GM18517 (cell line): ENCODE measurements at regions not wholly inside any gene's neighbourhood (a gene's known extent, or its start where the extent isn't known, plus 50 kb on each side); places are given as distances from the start of the nearest gene placed in this dataset.
"Not testable (repeated sequence)": the region's sequence is repeated elsewhere in the genome, so short reads cannot be mapped to it uniquely, and the experiment has no call there.

Experiments used
- ATAC-seq: cut with Tn5 transposase; IDR thresholded peaks from one replicate; pipeline ENCODE4 v1.9.1; 2021; ENCODE audit warnings: mild to moderate bottlenecking, moderate library complexity; ENCODE audit not compliant: unreplicated experiment

DNA sequence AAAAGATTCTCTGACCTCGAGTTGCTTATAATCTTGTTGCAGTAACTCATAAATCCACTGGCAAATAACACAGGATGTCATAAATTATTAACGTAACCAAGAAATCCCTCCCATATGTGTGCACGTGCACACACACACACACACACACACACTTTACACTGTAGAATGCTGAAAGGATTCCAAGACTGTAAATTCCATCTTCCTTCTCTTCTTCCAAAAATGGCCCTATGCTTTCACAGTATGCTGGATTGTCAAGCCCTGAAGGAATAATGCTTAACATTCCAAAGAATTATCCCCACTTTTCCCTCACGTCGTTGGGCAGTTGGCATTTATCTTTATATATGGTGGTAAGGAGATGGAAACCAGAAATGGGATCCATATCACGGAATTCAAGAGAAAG is 117.5 kb upstream of the CRIM1 start:
- no peak for ATAC-seq

DNA sequence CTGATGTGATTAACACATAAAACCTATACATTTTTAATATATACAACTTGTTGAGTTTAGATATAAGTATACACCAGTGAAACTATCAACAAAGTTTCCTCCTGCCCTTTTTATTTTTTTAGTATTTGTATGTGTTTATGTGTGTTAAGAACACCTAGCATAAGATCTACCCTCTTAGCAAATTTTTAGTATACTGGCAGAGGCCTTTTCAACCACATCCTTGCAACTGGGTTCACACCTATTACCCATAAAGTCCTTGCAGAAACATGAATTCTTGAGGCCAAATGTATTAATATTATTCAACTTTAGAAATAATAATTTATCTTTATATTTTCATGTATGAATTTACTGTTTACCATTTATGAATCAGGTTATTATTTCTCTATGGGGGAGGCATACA is 119.7 kb upstream of the CRIM1 start:
- no peak for ATAC-seq

DNA sequence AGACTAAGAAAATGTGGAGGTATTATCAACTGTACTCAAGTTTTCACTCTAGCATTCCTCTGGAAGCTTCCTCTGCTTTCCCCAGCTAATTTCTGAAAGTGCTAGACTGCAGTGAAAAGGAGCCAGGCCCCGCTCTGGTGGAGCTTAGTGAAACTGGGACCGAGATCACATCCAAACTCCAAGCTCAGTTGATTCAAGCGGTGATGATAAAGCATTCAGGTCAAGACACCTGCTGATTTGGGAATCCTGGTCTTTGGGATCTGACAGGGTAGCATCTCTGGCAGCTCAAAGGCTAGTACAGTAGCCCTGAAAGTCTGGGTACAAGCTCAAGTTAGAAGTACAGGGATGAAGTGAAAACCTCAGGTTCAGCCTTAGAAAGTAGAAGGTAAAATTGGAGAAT is 120.2 kb upstream of the CRIM1 start:
- ATAC-seq = no peak

DNA sequence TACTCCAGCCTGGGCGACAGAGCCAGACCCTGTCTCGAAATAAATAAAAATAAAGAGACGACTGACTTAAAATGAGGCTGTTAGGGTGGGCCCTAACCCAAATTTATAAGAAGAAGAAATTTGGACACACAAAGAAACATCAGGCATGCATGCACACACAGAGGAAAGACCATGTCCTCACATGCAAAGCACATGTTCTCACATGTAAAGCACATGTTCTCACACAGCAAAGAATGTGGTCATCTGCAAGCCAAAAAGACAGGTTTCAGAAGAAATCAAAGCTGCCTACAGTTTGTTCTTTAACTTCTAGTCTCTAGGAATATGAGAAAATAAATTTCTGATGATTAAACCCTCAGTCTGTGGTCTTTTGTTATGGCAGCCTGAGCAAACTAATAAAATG is 132.3 kb upstream of the CRIM1 start:
- no peak for ATAC-seq

DNA sequence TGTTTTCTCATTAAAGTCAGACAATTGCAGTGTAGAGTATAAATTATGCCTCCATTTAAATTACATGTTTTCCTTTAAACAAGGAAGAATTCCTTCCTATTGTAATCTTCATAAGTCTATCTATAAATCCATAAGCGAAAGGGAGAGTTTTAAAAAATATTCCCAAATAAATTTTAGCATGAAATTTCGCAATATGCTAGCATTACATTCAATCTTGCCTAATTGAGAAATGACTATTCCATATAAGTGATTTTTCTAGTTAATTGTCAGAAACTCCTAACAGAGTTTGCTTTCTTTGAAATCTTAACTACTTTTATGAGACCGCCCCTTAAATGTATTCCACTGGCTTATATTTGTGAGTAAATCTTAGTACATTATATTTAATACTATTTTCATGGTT is 133.1 kb upstream of the CRIM1 start:
- no peak for ATAC-seq

DNA sequence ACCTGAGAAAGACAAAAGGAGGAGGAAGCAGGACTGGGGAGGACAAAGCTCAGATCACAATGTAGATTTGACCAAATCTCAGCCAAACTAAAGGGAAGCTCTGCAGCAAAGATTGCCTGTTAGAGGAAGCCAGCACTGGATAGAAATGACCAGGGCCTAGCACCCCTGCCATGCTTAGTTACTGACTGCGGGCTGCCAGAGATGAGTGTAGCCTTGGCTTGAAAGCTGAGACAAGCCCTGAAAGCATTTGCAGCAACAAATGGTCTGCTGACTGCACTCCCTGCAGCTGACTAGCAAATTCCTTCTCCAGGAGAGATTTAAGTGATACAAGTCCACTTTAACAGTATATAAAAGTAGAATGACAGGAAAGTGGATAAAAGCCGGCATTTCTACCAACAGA is 140.9 kb upstream of the CRIM1 start:
- no peak for ATAC-seq

DNA sequence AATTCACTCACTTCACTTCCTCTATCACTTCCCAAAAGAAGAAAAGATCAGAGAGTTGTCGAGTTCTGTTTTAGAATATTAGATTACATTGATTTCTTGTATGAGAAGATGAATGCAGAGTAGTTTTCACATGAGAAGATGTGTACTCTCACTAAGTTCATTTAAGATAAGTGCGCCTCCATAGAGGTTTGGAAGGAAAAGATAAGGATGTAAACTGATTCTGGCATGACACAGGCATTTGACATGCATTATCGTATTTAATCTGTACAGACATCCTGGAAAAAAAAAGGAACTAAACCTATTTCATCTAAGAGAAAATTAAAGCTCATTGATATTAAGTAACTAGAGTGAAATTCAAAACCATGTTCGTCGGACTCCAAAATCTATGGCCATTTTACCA is 152.2 kb upstream of the CRIM1 start:
- no peak for ATAC-seq

DNA sequence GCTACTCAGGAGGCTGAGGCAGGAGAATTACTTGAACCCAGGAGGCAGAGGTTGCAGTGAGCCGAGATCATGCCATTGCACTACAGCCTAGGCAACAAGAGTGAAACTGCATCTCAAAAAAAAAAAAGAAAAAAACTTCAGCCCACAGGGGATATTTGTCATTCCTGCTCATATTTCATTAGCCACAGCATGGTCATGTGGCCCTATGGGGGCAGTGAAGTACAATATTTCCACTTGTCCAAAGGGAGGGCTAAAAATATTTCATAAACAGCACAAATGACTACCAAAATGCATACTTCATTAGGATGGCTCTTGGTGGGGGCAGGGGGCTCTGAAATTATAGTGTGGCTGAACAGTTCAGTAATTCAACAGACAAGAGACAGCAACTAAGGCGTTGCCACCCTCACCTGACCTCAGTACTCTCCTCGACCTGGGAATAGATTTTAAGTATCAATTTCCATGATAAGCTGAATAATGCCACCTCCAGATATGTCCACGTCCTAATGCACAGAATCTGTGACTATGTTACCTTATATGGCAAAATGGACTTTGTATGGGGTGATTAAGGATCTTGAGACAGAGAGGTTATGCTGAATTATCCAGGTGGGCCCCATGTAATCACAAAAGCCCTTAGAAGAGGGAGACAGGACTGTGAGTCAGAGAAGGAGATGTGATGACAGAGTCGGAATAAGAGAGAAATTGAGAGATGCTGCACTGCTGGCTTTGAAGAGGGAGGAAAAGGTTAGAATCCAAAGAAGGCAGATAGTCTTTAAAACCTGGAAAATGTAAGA is 158.2 kb upstream of the CRIM1 start:
- no peak for ATAC-seq

DNA sequence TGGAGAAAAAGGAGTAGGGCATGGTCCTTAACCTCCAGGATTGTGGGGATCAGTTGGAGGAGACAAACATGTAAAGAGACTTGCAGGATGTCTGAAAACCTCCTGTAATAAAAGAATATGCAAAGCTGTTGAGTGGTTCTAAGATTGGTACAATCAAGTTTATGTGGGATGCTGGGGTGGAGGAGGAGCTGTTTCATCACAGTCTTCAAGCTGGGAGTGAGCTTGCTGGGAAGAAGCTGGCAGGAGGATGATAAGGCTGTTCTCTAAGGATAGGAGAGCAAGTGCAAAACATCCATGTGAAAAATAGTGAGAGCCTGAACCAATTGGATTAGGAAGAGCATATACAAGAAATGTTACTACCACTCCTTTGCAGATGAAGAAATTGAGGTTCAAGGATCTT is 161.9 kb upstream of the CRIM1 start:
- no peak for ATAC-seq

DNA sequence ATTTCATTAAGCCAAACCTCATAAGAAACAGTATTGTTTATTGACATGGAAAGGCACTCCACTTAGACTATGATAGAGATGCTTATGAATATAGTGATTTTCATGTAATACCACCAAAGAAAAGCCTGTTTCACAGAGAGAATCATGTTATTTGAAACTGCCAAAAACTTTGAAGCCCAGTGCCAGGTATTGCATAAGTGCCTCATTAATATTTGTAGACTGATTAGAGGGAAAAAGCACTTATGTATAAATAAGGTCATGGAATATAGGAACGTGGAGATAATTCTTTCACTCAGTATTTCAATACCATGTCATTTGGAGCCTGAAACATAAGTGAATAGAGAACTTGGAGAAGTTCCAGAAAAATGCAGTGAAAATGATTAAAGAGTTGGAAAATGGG is 162.6 kb upstream of the CRIM1 start:
- ATAC-seq = no peak

DNA sequence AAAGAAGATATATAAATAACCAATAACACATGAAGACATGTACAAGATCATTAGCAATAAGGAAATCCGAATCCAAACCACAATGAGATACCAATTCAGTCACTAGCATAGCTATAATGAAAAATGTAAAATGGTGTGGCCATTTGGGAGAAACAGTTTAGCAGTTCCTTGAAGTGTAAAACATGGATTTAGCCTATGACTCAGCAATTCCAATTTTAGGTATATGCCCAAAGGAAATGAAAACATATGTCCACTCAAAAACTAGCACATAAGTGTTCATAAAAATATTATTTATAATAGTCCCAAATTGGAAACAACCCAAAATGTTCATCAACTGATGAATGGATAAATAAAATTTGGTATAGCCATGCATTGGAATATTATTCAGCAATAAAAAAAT is 165.5 kb upstream of the CRIM1 start:
- ATAC-seq = no peak

DNA sequence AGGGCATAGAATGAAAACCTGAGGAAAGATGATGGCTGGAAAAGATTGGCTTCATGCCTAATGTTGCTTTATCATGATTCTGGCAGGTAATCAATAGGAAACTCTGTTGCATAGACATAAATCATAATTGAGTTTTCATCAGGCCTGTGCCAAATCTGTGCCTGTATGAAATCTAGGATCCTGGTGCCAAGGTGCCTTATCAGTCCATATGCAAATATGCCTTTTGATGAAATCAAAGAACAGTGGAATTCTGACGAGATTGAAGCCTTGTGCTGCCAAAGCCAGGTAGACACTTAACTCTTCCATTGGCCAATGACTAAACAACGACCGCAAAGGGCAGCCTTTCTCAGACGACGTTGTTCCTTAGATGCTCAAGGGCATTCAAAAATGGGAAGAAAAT is 170.0 kb upstream of the CRIM1 start:
- ATAC-seq = no peak

DNA sequence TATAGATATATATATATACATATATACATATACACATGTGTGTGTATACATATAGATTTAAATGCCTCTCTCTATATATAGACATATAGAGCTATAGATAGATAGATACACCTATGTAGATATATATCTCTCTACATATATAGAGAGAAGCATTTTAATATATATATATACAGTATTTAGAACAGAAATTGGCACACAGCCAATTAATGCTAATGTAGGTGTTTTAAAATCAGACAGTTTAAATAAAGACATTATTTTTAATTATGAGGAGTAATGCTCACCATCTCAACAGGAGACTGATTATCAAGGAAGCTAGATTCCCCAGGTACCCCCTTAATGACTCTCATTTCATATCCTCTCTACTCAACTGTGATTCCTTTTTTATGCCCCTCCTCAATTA is 170.7 kb upstream of the CRIM1 start:
- ATAC-seq = no peak

DNA sequence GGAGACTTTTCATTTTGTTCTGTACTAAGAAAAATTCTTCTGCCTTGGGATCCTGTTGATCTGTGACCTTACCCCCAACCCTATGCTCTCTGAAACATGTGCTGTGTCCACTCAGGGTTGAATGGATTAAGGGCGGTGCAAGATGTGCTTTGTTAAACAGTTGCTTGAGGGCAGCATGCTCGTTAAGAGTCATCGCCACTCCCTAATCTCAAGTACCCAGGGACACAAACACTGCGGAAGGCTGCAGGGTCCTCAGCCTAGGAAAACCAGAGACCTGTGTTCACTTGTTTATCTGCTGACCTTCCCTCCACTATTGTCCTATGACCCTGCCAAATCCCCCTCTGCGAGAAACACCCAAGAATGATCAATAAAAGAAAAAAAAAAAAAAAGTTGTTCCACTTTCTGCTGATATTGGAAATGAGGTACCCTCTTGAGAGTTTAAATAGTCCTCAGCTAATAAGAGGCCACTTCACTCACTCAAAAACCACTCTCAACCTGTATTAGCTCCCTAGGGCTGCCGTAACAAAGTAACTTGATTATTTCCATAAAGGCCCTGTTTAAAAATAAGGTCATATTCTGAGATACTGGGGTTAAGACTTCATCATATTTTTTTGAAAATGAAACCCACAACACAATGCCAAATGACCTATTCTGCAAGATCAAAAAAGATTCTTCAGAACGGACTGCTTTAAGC is 174.6 kb upstream of the CRIM1 start:
- not testable (repeated sequence) for ATAC-seq

DNA sequence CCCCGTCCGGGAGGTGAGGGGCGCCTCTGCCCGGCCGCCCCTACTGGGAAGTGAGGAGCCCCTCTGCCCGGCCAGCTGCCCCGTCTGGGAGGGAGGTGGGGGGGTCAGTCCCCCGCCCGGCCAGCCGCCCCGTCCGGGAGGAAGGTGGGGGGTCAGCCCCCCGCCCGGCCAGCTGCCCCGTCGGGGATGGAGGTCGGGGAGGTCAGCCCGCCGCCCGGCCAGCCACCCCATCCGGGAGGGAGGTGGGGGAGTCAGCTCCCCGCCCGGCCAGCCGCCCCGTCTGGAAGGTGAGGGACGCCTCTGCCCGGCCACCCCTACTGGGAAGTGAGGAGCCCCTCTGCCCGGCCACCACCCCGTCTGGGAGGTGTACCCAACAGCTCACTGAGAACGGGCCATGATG is 175.3 kb upstream of the CRIM1 start:
- not testable (repeated sequence) for ATAC-seq

DNA sequence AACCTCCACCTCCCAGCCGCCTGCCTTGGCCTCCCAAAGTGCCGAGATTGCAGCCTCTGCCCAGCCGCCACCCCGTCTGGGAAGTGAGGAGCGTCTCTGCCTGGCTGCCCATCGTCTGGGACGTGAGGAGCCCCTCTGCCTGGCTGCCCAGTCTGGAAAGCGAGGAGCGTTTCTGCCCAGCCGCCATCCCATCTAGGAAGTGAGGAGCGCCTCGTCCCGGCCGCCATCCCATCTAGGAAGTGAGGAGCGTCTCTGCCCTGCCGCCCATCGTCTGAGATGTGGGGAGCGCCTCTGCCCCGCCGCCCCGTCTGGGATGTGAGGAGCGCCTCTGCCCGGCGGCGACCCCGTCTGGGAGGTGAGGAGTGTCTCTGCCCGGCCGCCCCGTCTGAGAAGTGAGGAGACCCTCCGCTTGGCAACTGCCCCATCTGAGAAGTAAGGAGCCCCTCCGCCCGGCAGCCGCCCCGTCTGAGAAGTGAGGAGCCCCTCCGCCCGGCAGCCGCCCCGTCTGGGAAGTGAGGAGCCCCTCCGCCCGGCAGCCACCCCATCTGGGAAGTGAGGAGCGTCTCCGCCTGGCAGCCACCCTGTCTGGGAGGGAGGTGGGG is 175.8 kb upstream of the CRIM1 start:
- ATAC-seq = not testable (repeated sequence)

DNA sequence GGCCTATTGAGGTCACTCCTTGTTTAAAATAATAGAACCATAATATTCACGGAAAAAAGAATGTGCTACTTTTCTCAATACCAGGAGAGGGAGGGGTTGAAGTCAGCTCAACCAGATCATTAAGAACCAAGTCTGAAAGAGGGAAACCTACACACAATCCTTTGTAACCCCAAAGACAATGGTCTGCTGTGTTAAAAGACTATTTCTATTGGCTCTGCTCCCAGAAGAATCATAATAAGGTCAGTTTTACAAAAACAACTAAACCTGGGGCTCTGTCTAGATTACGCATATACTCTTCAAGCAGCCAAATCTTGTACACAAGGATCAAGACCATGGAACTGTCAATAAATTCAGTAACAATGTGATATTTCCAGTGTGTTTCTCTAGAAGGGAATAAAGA is 177.2 kb upstream of the CRIM1 start:
- ATAC-seq = no peak

DNA sequence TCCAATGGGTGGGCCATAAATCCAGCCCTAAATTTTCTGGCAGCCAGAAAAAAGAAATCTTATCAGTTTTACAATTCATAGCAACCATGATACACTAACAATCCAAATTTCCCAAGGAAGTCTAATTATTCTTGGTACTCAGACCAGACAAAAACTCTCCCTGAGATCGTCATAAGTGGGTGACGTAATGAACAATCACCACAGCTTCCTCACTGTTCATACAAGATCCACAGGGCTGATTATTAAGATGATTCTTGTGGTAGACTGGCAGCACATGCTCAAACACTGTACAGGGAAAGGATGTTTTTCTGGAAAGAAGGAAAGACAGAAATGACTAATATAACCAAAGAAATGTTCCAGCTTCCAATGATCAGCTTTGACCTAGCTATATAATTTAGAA is 178.3 kb upstream of the CRIM1 start:
- ATAC-seq = no peak

DNA sequence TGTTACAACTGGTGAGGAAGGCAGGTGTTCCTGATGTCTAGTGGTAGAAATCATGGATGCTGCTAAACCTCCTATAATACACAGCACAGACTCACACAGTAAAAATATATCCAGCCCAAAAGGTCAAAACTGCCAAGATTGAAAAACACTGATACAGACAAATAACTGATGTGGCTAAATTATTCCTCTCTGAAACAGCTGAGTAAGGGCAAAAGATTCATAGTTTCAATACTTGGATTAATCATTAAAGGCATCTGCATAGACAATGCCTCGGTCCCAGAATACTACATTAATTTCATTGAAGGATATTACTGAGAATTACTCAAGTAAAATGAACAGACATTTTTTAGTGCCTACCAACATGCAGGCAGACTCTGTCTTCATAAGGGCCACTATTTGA is 180.7 kb upstream of the CRIM1 start:
- ATAC-seq = no peak

DNA sequence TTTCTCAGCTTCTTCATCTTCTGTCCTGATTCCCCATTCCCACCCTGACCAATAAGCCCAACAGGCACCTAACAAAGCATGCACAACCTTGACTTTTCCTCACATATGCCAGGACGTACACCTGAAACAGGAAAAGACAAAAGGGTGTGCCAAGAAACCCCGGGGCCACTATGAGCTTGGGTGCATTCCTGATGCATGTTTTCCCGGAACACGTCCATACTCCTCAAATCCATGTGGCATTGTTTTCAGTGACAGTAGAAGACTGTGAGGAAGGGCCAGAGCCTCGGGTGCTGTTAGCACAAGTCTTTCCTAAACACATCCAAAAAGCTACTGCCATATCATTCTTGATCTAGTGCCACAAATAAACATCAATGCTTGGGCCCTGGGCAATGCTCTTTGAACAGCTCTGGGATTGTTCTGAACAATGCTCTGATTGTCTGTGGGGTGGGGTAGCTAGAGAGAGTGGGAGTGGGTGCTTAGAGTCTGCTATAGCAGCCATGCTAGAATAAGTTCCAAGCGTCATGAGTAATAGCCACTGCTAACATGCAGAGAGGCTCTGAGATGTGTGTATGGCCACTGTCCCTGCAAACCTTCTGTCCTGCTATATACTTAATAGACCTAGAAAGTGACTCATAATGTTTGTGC is 181.7 kb upstream of the CRIM1 start:
- no peak for ATAC-seq

DNA sequence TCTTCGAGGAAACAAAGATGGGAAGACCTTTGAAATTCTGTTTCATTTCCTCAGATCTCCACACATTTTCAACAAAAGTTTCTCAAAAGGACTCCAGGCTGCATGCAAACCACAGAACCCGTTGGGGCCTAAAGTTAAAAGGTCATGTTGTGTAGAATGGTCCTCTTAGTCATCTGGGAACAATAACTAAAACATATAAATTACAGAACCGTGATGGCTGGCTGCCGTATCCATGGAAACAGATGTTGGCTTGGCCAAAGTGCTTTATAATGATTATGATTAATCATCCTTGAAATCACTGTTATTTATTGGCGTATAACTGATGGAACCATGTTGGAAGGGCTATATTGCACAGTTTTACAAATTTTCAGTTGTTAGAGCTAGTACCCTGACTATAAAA is 182.8 kb upstream of the CRIM1 start:
- ATAC-seq = no peak

DNA sequence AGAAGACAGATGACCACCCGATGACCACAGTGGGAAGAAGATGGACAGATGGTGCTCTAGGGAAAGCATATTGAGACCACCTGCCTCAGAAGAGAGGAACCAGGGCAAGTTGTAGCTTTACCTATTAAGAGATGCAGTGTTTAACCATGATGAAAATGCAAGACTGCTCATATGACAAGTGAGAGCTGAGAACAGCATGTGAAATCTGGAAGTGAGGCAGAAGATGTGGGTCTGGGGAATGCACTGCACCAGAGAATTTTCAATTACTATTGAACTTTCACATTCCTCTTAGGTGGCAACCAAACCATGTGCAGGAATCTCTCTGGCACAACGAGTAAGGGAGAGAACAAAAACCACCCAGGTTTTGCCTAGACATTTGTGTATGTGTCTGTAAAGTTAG is 184.8 kb upstream of the CRIM1 start:
- no peak for ATAC-seq
